WTC11 (cell line): ENCODE measurements at regions not wholly inside any gene's neighbourhood (a gene's known extent, or its start where the extent isn't known, plus 50 kb on each side); places are given as distances from the start of the nearest gene placed in this dataset.

Source experiments
- ATAC-seq: fragments of 200-7000 bp; cut with Tn5 transposase; 2 replicates; pipeline ENCODE4 v1.10.0; 2021; ENCODE audit warnings: mild to moderate bottlenecking, moderate library complexity
- CTCF ChIA-PET: fragments of 300-600 bp; sonication (Branson Sonifier 250); formaldehyde crosslinking; loops from one replicate; lab custom pipeline; 2021; ENCODE audit warnings: antibody characterized with exemption; lab: Charles Lee
- POLR2A ChIA-PET: fragments of 350-600 bp; sonication (Branson Sonifier 250); formaldehyde crosslinking; loops from one replicate; lab custom pipeline; 2021; ENCODE audit warnings: antibody characterized with exemption; lab: Charles Lee
- DNase-seq: peaks from one replicate; pipeline ENCODE4 v3.0.0; 2021; ENCODE audit warnings: low spot score
- H3K27ac Mint-ChIP-seq: 2 replicates; pipeline ENCODE4 v1.8.0; 2021; ENCODE audit warnings: mixed read lengths
- H3K27me3 Mint-ChIP-seq: 2 replicates; pipeline ENCODE4 v1.8.0; 2021; ENCODE audit warnings: low read depth, mild to moderate bottlenecking, moderate library complexity, mixed read lengths
- H3K36me3 Mint-ChIP-seq: 2 replicates; pipeline ENCODE4 v1.8.0; 2021; ENCODE audit warnings: mixed read lengths
- H3K4me1 Mint-ChIP-seq: 2 replicates; pipeline ENCODE4 v1.8.0; 2022; ENCODE audit warnings: mixed read lengths
- H3K4me3 Mint-ChIP-seq: 2 replicates; pipeline ENCODE4 v1.8.0; 2021; ENCODE audit warnings: mild to moderate bottlenecking, moderate library complexity, mixed read lengths
- H3K9me3 Mint-ChIP-seq: 2 replicates; pipeline ENCODE4 v1.8.0; 2021; ENCODE audit warnings: mixed read lengths
- AR ChIP-seq: fragments of 250-450 bp; sonication (Bioruptor Pico); IDR thresholded peaks from 2 replicates; pipeline ENCODE4 v1.9.0; 2021; ENCODE audit warnings: mild to moderate bottlenecking
- CREM ChIP-seq: sonication (generic); formaldehyde crosslinking; IDR thresholded peaks from 2 replicates; pipeline ENCODE4 v1.8.1; 2022; ENCODE audit warnings: mild to moderate bottlenecking, missing genetic modification reagents, moderate library complexity
- E2F4 ChIP-seq: sonication (generic); formaldehyde crosslinking; IDR thresholded peaks from 2 replicates; pipeline ENCODE4 v1.8.1; 2022; ENCODE audit warnings: low read depth, mild to moderate bottlenecking, moderate library complexity, missing genetic modification reagents, borderline replicate concordance
- ELF4 ChIP-seq: sonication (generic); formaldehyde crosslinking; IDR thresholded peaks from 2 replicates; pipeline ENCODE4 v1.8.1; 2022; ENCODE audit warnings: low read depth, mild to moderate bottlenecking, moderate library complexity, missing genetic modification reagents
- FOXP4 ChIP-seq: sonication (generic); formaldehyde crosslinking; IDR thresholded peaks from 2 replicates; pipeline ENCODE4 v1.8.0; 2022; ENCODE audit warnings: mild to moderate bottlenecking, missing genetic modification reagents
- HMGA2 ChIP-seq: fragments of 250-450 bp; sonication (Bioruptor Pico); IDR thresholded peaks from 2 replicates; pipeline ENCODE4 v1.4.0; 2021; ENCODE audit warnings: mild to moderate bottlenecking, moderate library complexity
- JAZF1 ChIP-seq: fragments of 250-450 bp; sonication (Bioruptor Pico); IDR thresholded peaks from 2 replicates; pipeline ENCODE4 v1.9.0; 2021; ENCODE audit warnings: moderate library complexity, mild to moderate bottlenecking, inconsistent platforms
- OVOL2 ChIP-seq: fragments of 250-450 bp; sonication (Bioruptor Pico); IDR thresholded peaks from 2 replicates; pipeline ENCODE4 v1.9.0; 2021; ENCODE audit warnings: mild to moderate bottlenecking, borderline replicate concordance
- PREB ChIP-seq: sonication (generic); formaldehyde crosslinking; IDR thresholded peaks from 2 replicates; pipeline ENCODE4 v1.8.1; 2022; ENCODE audit warnings: mild to moderate bottlenecking, missing genetic modification reagents, moderate library complexity, borderline replicate concordance
- SMAD4 ChIP-seq: sonication (generic); formaldehyde crosslinking; IDR thresholded peaks from 2 replicates; pipeline ENCODE4 v1.8.0; 2022; ENCODE audit warnings: mild to moderate bottlenecking, missing genetic modification reagents
- SP1 ChIP-seq: sonication (generic); formaldehyde crosslinking; conservative IDR thresholded peaks from 2 replicates; pipeline ENCODE4 v1.8.1; 2022; ENCODE audit warnings: missing genetic modification reagents
- ZNF281 ChIP-seq: sonication (generic); formaldehyde crosslinking; IDR thresholded peaks from 2 replicates; pipeline ENCODE4 v1.8.0; 2023; ENCODE audit warnings: mild to moderate bottlenecking, missing genetic modification reagents
- ZNF416 ChIP-seq: fragments of 250-450 bp; sonication (Bioruptor Pico); IDR thresholded peaks from 2 replicates; pipeline ENCODE4 v1.9.0; 2021; ENCODE audit warnings: mild to moderate bottlenecking, inconsistent platforms
- TF ChIP-seq, protein P1 (sequence below): fragments of 250-450 bp; sonication (Bioruptor Pico); IDR thresholded peaks from 2 replicates; pipeline ENCODE4 v1.8.0; 2021; ENCODE audit warnings: mild to moderate bottlenecking
- TF ChIP-seq, protein P2 (sequence below): sonication (generic); formaldehyde crosslinking; IDR thresholded peaks from 2 replicates; pipeline ENCODE4 v1.8.1; 2023; ENCODE audit warnings: mild to moderate bottlenecking, missing genetic modification reagents, borderline replicate concordance

GRCh38 chr2:17179145-17179808 lies 339.0 kb downstream of the RAD51AP2 start (continued):
- no peak for TF ChIP-seq PREB
- TF ChIP-seq, all 79 proteins: peak for 0

GRCh38 chr2:17177088-17177487 lies 341.2 kb downstream of the RAD51AP2 start:
- no peak for ATAC-seq
- H3K27me3 Mint-ChIP-seq: no peaks in the 10 kb centered on the region; the same call in 1 of the 2 replicates
- DNase-seq: no peak
- no peak overlapping the region for H3K4me3 Mint-ChIP-seq
- CTCF ChIA-PET: interaction anchor here (1.0 kb wide), 1 partner anchor 29 kb away, joined by 3 read pairs; no protein-coding TSS in a partner anchor
- TF ChIP-seq CREM (CRISPR knock-in tag) (no peak), SP1 (no peak), ELF4 (CRISPR knock-in tag) (no peak), AR (CRISPR knock-in tag) (no peak), ZNF281 (CRISPR knock-in tag) (no peak), SMAD4 (CRISPR knock-in tag) (no peak), HMGA2 (CRISPR knock-in tag) (no peak), JAZF1 (no peak), ZNF416 (CRISPR knock-in tag) (no peak), E2F4 (no peak)
- TF ChIP-seq, protein P1, sequence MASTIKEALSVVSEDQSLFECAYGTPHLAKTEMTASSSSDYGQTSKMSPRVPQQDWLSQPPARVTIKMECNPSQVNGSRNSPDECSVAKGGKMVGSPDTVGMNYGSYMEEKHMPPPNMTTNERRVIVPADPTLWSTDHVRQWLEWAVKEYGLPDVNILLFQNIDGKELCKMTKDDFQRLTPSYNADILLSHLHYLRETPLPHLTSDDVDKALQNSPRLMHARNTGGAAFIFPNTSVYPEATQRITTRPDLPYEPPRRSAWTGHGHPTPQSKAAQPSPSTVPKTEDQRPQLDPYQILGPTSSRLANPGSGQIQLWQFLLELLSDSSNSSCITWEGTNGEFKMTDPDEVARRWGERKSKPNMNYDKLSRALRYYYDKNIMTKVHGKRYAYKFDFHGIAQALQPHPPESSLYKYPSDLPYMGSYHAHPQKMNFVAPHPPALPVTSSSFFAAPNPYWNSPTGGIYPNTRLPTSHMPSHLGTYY: no peak
- H3K4me1 Mint-ChIP-seq: 0 out of 2 replicates have a peak, but pooled peaks cover under 1% of the 10 kb centered on the region
- POLR2A ChIA-PET: interaction anchor here (1.4 kb wide), 1 partner anchor 17 kb away, joined by 3 read pairs; no protein-coding TSS in a partner anchor
- H3K36me3 Mint-ChIP-seq: no peaks in the 10 kb centered on the region
- H3K27ac Mint-ChIP-seq: no peak overlapping the region
- no peaks in the 10 kb centered on the region for H3K9me3 Mint-ChIP-seq

DNA sequence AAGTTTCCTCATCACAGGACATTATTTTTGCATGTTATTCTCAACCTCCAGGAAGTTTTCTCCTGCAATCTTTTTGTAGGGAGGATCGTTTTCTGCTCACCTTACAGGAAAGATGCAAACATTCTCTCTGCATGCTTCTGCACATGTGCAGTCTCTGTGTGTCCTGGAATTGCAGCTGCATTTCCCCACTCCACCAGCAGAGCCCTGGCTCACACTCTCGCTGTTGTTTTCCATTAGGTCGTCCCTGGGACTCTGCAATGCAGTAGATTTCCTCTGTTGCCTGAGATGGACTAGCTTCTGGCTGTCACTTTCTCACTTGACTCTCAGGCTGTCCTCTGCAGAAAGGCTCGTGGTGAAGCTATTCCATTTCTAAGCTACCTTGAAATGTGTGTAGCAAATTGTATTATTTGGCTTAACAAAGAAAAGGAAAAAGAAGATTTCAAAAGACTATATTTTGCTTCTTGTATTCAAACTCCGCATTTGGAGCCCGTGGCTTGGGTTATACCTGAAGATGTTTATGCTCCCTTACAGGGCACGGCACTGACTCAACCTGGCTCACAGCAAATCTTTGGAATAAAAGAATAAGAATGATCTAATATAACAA lies 346.7 kb downstream of the RAD51AP2 start:
- ChIA-PET CTCF (interaction anchor here (0.7 to 2.8 kb wide), 15 partner anchors 8 to 664 kb away, joined by 3 to 14 read pairs (median 3); no protein-coding TSS in a partner anchor), POLR2A (no interaction called here)
- Mint-ChIP-seq H3K4me3 (no peak overlapping the region), H3K9me3 (no peaks in the 10 kb centered on the region), H3K36me3 (no peaks in the 10 kb centered on the region), H3K27me3 (no peaks in the 10 kb centered on the region), H3K4me1 (peaks cover 11% of the 10 kb centered on the region), H3K27ac (no peak overlapping the region)
- peak; percentile 68 for DNase-seq
- ATAC-seq: peak; percentile 100
- TF ChIP-seq, protein P2, sequence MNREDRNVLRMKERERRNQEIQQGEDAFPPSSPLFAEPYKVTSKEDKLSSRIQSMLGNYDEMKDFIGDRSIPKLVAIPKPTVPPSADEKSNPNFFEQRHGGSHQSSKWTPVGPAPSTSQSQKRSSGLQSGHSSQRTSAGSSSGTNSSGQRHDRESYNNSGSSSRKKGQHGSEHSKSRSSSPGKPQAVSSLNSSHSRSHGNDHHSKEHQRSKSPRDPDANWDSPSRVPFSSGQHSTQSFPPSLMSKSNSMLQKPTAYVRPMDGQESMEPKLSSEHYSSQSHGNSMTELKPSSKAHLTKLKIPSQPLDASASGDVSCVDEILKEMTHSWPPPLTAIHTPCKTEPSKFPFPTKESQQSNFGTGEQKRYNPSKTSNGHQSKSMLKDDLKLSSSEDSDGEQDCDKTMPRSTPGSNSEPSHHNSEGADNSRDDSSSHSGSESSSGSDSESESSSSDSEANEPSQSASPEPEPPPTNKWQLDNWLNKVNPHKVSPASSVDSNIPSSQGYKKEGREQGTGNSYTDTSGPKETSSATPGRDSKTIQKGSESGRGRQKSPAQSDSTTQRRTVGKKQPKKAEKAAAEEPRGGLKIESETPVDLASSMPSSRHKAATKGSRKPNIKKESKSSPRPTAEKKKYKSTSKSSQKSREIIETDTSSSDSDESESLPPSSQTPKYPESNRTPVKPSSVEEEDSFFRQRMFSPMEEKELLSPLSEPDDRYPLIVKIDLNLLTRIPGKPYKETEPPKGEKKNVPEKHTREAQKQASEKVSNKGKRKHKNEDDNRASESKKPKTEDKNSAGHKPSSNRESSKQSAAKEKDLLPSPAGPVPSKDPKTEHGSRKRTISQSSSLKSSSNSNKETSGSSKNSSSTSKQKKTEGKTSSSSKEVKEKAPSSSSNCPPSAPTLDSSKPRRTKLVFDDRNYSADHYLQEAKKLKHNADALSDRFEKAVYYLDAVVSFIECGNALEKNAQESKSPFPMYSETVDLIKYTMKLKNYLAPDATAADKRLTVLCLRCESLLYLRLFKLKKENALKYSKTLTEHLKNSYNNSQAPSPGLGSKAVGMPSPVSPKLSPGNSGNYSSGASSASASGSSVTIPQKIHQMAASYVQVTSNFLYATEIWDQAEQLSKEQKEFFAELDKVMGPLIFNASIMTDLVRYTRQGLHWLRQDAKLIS (CRISPR knock-in tag): no peak
- TF ChIP-seq OVOL2 (CRISPR knock-in tag) (no peak), FOXP4 (no peak)
